ENCODE measurements at regions not wholly inside any gene's neighbourhood (a gene's known extent, or its start where the extent isn't known, plus 50 kb on each side); places are given as distances from the start of the nearest gene placed in this dataset.
A peak's percentile ranks its signal among the peaks of the same experiment; 100 is the strongest.

DNA sequence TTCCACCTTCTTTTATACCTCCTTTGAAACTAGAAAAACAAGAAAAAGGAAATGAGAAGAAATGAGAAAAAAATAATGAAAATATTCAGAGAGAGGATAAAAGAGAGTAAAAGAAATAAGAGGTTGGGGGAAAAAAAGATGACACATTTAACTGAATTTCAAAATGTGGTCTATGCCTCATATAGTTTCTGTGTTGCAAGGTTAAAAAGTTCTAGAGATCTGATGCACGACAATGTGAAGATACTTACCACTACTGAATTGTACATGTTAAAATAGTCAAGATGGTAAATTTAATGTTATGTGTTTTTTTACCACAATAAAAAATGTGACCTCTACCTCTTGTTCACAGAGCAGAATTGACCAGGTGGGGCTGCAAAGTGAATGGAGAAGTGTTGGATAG lies 314.8 kb upstream of the OR4E1 start:
- Histone ChIP-seq H3K4me1 (ENCODE audit: control insufficient read depth, extremely low read depth, insufficient read depth, low read length) (no peaks in the 10 kb centered on the region), H4K20me1 (ENCODE audit: control insufficient read depth, extremely low read depth, insufficient read depth, low read length) (no peaks in the 10 kb centered on the region), H3K4me2 (ENCODE audit: control insufficient read depth, extremely low read depth, insufficient read depth, low read depth, low read length) (no peak overlapping the region), H3K9me1 (ENCODE audit: control insufficient read depth, extremely low read depth, insufficient read depth, low read length) (no peaks in the 10 kb centered on the region), H3K36me3 (ENCODE audit: control insufficient read depth in 2 of 2, extremely low read depth in 1 of 2, insufficient read depth in 2 of 2, low read length in 2 of 2) (no peaks in the 10 kb centered on the region), H3K9ac (ENCODE audit: control insufficient read depth, extremely low read depth, insufficient read depth, low read length) (no peak overlapping the region), H3K4me3 (ENCODE audit: control insufficient read depth in 2 of 3, extremely low read depth in 1 of 3, insufficient read depth in 2 of 3, low read depth in 1 of 3, low read length in 3 of 3) (no peak overlapping the region), H3K79me2 (ENCODE audit: control insufficient read depth, insufficient read depth, low read length) (no peaks in the 10 kb centered on the region), H2AFZ (ENCODE audit: control insufficient read depth, low read length) (no peak overlapping the region), H3K9me3 (ENCODE audit: control insufficient read depth, low read depth, low read length) (no peaks in the 10 kb centered on the region), H3K27me3 (ENCODE audit: control insufficient read depth, extremely low read depth, insufficient read depth, low read length) (peaks cover 3% of the 10 kb centered on the region), H3K27ac (ENCODE audit: control insufficient read depth, insufficient read depth, low read length) (no peak overlapping the region)
- DNase-seq (ENCODE audit: low read depth, low spot score) (no peak), FAIRE-seq (no peak)
- TF ChIP-seq, protein P1, sequence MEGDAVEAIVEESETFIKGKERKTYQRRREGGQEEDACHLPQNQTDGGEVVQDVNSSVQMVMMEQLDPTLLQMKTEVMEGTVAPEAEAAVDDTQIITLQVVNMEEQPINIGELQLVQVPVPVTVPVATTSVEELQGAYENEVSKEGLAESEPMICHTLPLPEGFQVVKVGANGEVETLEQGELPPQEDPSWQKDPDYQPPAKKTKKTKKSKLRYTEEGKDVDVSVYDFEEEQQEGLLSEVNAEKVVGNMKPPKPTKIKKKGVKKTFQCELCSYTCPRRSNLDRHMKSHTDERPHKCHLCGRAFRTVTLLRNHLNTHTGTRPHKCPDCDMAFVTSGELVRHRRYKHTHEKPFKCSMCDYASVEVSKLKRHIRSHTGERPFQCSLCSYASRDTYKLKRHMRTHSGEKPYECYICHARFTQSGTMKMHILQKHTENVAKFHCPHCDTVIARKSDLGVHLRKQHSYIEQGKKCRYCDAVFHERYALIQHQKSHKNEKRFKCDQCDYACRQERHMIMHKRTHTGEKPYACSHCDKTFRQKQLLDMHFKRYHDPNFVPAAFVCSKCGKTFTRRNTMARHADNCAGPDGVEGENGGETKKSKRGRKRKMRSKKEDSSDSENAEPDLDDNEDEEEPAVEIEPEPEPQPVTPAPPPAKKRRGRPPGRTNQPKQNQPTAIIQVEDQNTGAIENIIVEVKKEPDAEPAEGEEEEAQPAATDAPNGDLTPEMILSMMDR (optimal IDR thresholded peaks at IDR 0.05 in 1 of 3, IDR thresholded peaks at IDR 0.05 in 1 of 3, conservative IDR thresholded peaks at IDR 0.05 in 1 of 3; ENCODE audit: extremely low read depth in 1 of 3, insufficient read depth in 2 of 3, low read length in 3 of 3), result no peak
- no peak for TF ChIP-seq EZH2 (IDR thresholded peaks at IDR 0.05; ENCODE audit: low read length)
- dilution Hi-C loops (cut with MboI; ENCODE audit: extremely low pct_ligation_motif_present, low sequenced_read_pairs), result no loop called here

DNA sequence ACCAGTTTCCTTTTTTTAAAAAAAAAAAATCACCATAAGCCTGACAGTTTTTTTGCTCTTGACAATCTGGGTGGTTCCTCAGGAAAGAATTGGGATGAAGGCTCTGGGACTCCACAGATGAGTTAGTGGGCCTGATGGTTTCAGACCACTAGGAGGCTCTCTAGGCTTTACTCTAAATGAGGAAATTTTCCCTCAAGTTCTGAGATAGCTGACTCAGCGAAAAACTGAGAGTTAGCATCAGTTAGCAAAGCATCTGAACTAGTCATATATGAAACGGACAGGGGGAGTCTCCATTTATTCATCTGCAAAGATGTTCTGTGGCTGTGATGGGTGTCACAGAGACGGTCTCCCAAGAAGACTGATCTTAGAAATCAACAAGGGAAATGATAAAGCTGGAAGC lies 314.3 kb upstream of the OR4E1 start:
- H3K9me3 ChIP-seq (ENCODE audit: control insufficient read depth, low read depth, low read length), result no peaks in the 10 kb centered on the region
- H3K79me2 ChIP-seq (ENCODE audit: control insufficient read depth, insufficient read depth, low read length), result no peaks in the 10 kb centered on the region
- H3K27me3 ChIP-seq (ENCODE audit: control insufficient read depth, extremely low read depth, insufficient read depth, low read length), result peaks cover 3% of the 10 kb centered on the region
- DNase-seq (ENCODE audit: low read depth, low spot score) (no peak), FAIRE-seq (no peak)
- no peaks in the 10 kb centered on the region for H4K20me1 ChIP-seq (ENCODE audit: control insufficient read depth, extremely low read depth, insufficient read depth, low read length)
- TF ChIP-seq EZH2 (IDR thresholded peaks at IDR 0.05; ENCODE audit: low read length), result no peak
- TF ChIP-seq, protein P1 (optimal IDR thresholded peaks at IDR 0.05 in 1 of 3, IDR thresholded peaks at IDR 0.05 in 1 of 3, conservative IDR thresholded peaks at IDR 0.05 in 1 of 3; ENCODE audit: extremely low read depth in 1 of 3, insufficient read depth in 2 of 3, low read length in 3 of 3), result peak; percentile 12 to 56 (median 37)
- no peak overlapping the region for H3K9ac ChIP-seq (ENCODE audit: control insufficient read depth, extremely low read depth, insufficient read depth, low read length)
- no peak overlapping the region for H3K4me2 ChIP-seq (ENCODE audit: control insufficient read depth, extremely low read depth, insufficient read depth, low read depth, low read length)
- no peak overlapping the region for H3K4me3 ChIP-seq (ENCODE audit: control insufficient read depth in 2 of 3, extremely low read depth in 1 of 3, insufficient read depth in 2 of 3, low read depth in 1 of 3, low read length in 3 of 3)
- H3K9me1 ChIP-seq (ENCODE audit: control insufficient read depth, extremely low read depth, insufficient read depth, low read length), result no peaks in the 10 kb centered on the region
- H3K36me3 ChIP-seq (ENCODE audit: control insufficient read depth in 2 of 2, extremely low read depth in 1 of 2, insufficient read depth in 2 of 2, low read length in 2 of 2), result no peaks in the 10 kb centered on the region
- dilution Hi-C loops (cut with MboI; ENCODE audit: extremely low pct_ligation_motif_present, low sequenced_read_pairs), result no loop called here
- H3K27ac ChIP-seq (ENCODE audit: control insufficient read depth, insufficient read depth, low read length), result no peak overlapping the region
- H3K4me1 ChIP-seq (ENCODE audit: control insufficient read depth, extremely low read depth, insufficient read depth, low read length), result no peaks in the 10 kb centered on the region
- H2AFZ ChIP-seq (ENCODE audit: control insufficient read depth, low read length), result no peak overlapping the region
